SK-N-SH (cell line): ENCODE measurements at regions not wholly inside any gene's neighbourhood (a gene's known extent, or its start where the extent isn't known, plus 50 kb on each side); places are given as distances from the start of the nearest gene placed in this dataset.

Experiments
- CTCF ChIA-PET: fragments of 300-600, 350-600 bp; formaldehyde crosslinking; extraction: SDS; loops from one replicate; lab custom pipeline; 2021; lab: Yijun Ruan, JAX
- POLR2A ChIA-PET: fragments of 350-600 bp; sonication (Branson Sonifier 250); formaldehyde crosslinking; extraction: SDS; loops from one replicate; lab custom pipeline; 2020; ENCODE audit warnings: antibody characterized with exemption, inconsistent platforms; lab: Yijun Ruan, JAX
- DNase-seq: peaks from one replicate; pipeline ENCODE4 v3.0.0; 2012
- H2AFZ ChIP-seq: fragments of 200-600 bp; sonication (generic); 2 replicates; pipeline ENCODE4 v1.8.1; 2016; ENCODE audit warnings: antibody characterized with exemption, mild to moderate bottlenecking, low read depth
- H3F3A ChIP-seq: fragments of 200-600 bp; sonication (generic); replicated peaks from 2 replicates; pipeline ENCODE3; 2016; ENCODE audit warnings: antibody characterized with exemption, mild to moderate bottlenecking; ENCODE audit not compliant: insufficient read depth
- H3K27ac ChIP-seq, 2 experiments: fragments of 200-500 bp in 1 of 2; fragments of 200-600 bp in 1 of 2; sonication (Bioruptor generic) in 1 of 2; sonication (generic), shearing (Covaris generic) in 1 of 2; 2 replicates each; pipeline versions ENCODE4 v1.5.1 to v1.6.1; 2014 to 2016; ENCODE audit warnings: low read depth in 2 of 2, inconsistent platforms in 1 of 2, low read length in 1 of 2, mild to moderate bottlenecking in 1 of 2, mixed read lengths in 1 of 2
- H3K27me3 ChIP-seq: fragments of 200-600 bp; sonication (generic), shearing (Covaris generic); 2 replicates; pipeline ENCODE4 v1.6.1; 2016; ENCODE audit warnings: mixed run types; ENCODE audit not compliant: insufficient read depth
- H3K36me3 ChIP-seq, 2 experiments: fragments of 200-500 bp in 1 of 2; fragments of 200-600 bp in 1 of 2; sonication (Bioruptor generic) in 1 of 2; sonication (generic) in 1 of 2; replicated peaks in 1 of 2; 2 replicates each; pipeline versions ENCODE3 to v1.5.1; 2014 to 2016; ENCODE audit warnings: low read length in 1 of 2, mild to moderate bottlenecking in 1 of 2; ENCODE audit not compliant: insufficient read depth in 2 of 2, control insufficient read depth in 1 of 2
- H3K4me1 ChIP-seq, 2 experiments: fragments of 200-500 bp in 1 of 2; fragments of 200-600 bp in 1 of 2; sonication (Bioruptor generic) in 1 of 2; sonication (generic), shearing (Covaris generic) in 1 of 2; 2 replicates each; pipeline versions ENCODE4 v1.5.1 to v1.6.1; 2014 to 2016; ENCODE audit warnings: low read depth in 1 of 2, low read length in 1 of 2, mixed run types in 1 of 2; ENCODE audit not compliant: insufficient read depth in 2 of 2, control insufficient read depth in 1 of 2
- H3K4me2 ChIP-seq: fragments of 200-600 bp; sonication (generic), shearing (Covaris generic); 2 replicates; pipeline ENCODE4 v1.6.1; 2017; ENCODE audit warnings: mixed run types
- H3K4me3 ChIP-seq, 2 experiments: fragments of 200-500 bp in 1 of 2; fragments of 200-600 bp in 1 of 2; sonication (Bioruptor generic) in 1 of 2; sonication (generic), shearing (Covaris generic) in 1 of 2; 2 replicates each; pipeline versions ENCODE4 v1.5.1 to v1.8.1; 2014 to 2016; ENCODE audit warnings: low read depth in 2 of 2, inconsistent platforms in 1 of 2, low read length in 1 of 2, mild to moderate bottlenecking in 1 of 2, mixed read lengths in 1 of 2, moderate library complexity in 1 of 2
- H3K79me2 ChIP-seq: fragments of 200-600 bp; sonication (generic); 2 replicates; pipeline ENCODE4 v1.8.1; 2017; ENCODE audit warnings: mild to moderate bottlenecking; ENCODE audit not compliant: insufficient read depth
- H3K9ac ChIP-seq: fragments of 200-600 bp; sonication (generic); 2 replicates; pipeline ENCODE4 v1.6.1; 2017; ENCODE audit warnings: mixed run types
- H3K9me2 ChIP-seq: fragments of 200-600 bp; sonication (generic); 2 replicates; pipeline ENCODE4 v1.6.1; 2017; ENCODE audit warnings: mixed run types
- H3K9me3 ChIP-seq: fragments of 200-600 bp; sonication (generic); 2 replicates; pipeline ENCODE4 v1.6.1; 2017; ENCODE audit warnings: mixed run types, mild to moderate bottlenecking, moderate library complexity
- H4K20me1 ChIP-seq: fragments of 200-600 bp; sonication (generic); 2 replicates; pipeline ENCODE4 v1.6.1; 2017; ENCODE audit warnings: mild to moderate bottlenecking, mixed run types; ENCODE audit not compliant: insufficient read depth
- EZH2phosphoT487 ChIP-seq: fragments of 200-600 bp; sonication (generic); IDR thresholded peaks from 2 replicates; pipeline ENCODE4 v1.6.1; 2017; ENCODE audit warnings: low read depth, mixed run types, mild to moderate bottlenecking, antibody characterized with exemption, moderate library complexity, borderline replicate concordance
- FOXJ3 ChIP-seq: sonication (generic); formaldehyde crosslinking; IDR thresholded peaks from 2 replicates; pipeline ENCODE4 v1.5.1; 2020; ENCODE audit warnings: mild to moderate bottlenecking, missing genetic modification reagents
- FOXM1 ChIP-seq: IDR thresholded peaks from 2 replicates; pipeline ENCODE4 v1.4.0; 2012; ENCODE audit warnings: low read depth, mild to moderate bottlenecking
- GABPA ChIP-seq: IDR thresholded peaks from 2 replicates; pipeline ENCODE4 v1.4.0; 2012; ENCODE audit warnings: low read depth, mild to moderate bottlenecking
- JUND ChIP-seq: IDR thresholded peaks from 2 replicates; pipeline ENCODE4 v1.4.0; 2012
- MXI1 ChIP-seq: IDR thresholded peaks from 2 replicates; pipeline ENCODE4 v1.6.1; 2012; ENCODE audit warnings: mild to moderate bottlenecking, low read depth, low read length, improper control_type of control experiment
- NRF1 ChIP-seq: IDR thresholded peaks from 2 replicates; pipeline ENCODE4 v1.6.1; 2012; ENCODE audit warnings: low read depth, mild to moderate bottlenecking, low read length
- POLR2AphosphoS5 ChIP-seq: IDR thresholded peaks from 2 replicates; pipeline ENCODE4 v1.6.1; 2012; ENCODE audit warnings: low read depth, low read length
- RFX5 ChIP-seq: IDR thresholded peaks from 2 replicates; pipeline ENCODE4 v1.6.1; 2012; ENCODE audit warnings: mild to moderate bottlenecking, improper control_type of control experiment, low read length
- SMC3 ChIP-seq: IDR thresholded peaks from 2 replicates; pipeline ENCODE4 v1.6.1; 2012; ENCODE audit warnings: low read depth, low read length, improper control_type of control experiment
- TAF1 ChIP-seq: IDR thresholded peaks from 2 replicates; pipeline ENCODE4 v1.6.1; 2012; ENCODE audit warnings: low read depth, mild to moderate bottlenecking, low read length, moderate library complexity, borderline replicate concordance
- YY1 ChIP-seq: IDR thresholded peaks from 2 replicates; pipeline ENCODE4 v1.4.0; 2012; ENCODE audit warnings: low read depth, mild to moderate bottlenecking
- WGBS: methylation state at CpG from one replicate; pipeline ENCODE4 v1.1.6; 2017; ENCODE audit warnings: low lambda C conversion rate; 5-methylcytosine and 5-hydroxymethylcytosine counted together
- TF ChIP-seq, protein P1 (sequence below): fragments of 150-350 bp; IDR thresholded peaks from 2 replicates; pipeline ENCODE4 v1.6.1; 2016; ENCODE audit warnings: mild to moderate bottlenecking, low read depth, low read length
- TF ChIP-seq, protein P2 (sequence below): IDR thresholded peaks from 2 replicates; pipeline ENCODE4 v1.4.0; 2012; ENCODE audit warnings: low read depth, borderline replicate concordance
- TF ChIP-seq, protein P3 (sequence below): IDR thresholded peaks from 2 replicates; pipeline ENCODE4 v1.4.0; 2012; ENCODE audit warnings: low read depth, borderline replicate concordance
- TF ChIP-seq, protein P4 (sequence below): fragments of 200-600 bp; sonication (generic); IDR thresholded peaks from 2 replicates; pipeline ENCODE4 v1.6.1; 2017; ENCODE audit warnings: antibody characterized with exemption, mild to moderate bottlenecking, moderate library complexity

DNA sequence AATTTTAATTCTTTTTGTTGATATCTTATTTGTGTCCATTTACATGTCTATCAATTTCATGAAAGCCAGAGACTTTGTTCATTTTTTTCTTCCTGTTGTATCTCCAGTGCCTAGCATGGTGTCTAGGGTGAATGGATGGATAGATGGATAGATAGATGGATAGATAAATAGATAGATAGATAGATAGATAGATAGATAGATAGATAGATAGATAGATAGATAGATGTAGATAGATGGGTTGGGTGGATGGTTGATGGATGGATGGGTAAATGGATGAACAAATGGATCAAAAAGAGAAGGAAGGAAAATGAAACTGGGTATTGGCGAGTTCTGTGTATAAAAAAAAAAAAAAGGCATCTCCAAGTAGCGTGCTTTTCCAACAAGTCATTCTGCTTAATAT is 120.5 kb downstream of the FAM124B start:
- Histone ChIP-seq H3K27me3 (no peaks in the 10 kb centered on the region), H3F3A (no peaks in the 10 kb centered on the region), H3K4me2 (no peak overlapping the region), H3K79me2 (no peaks in the 10 kb centered on the region), H4K20me1 (no peaks in the 10 kb centered on the region), H3K9me3 (no peaks in the 10 kb centered on the region), H3K9me2 (no peaks in the 10 kb centered on the region)
- no peak for DNase-seq
- ChIA-PET POLR2A (no interaction called here), CTCF (interaction anchor here (10.2 to 25.3 kb wide), 2 partner anchors 290 to 310 kb away, joined by 288 to 439 read pairs; no protein-coding TSS in a partner anchor)
- WGBS: 87% methylated on average over 2 of the region's 2 CpGs
- TF ChIP-seq EZH2phosphoT487: no peak
- no peak for TF ChIP-seq POLR2AphosphoS5
- no peak for TF ChIP-seq SMC3
- TF ChIP-seq TAF1: no peak
- TF ChIP-seq FOXJ3 (CRISPR knock-in tag): no peak
- no peak for TF ChIP-seq JUND
- TF ChIP-seq, protein P1, sequence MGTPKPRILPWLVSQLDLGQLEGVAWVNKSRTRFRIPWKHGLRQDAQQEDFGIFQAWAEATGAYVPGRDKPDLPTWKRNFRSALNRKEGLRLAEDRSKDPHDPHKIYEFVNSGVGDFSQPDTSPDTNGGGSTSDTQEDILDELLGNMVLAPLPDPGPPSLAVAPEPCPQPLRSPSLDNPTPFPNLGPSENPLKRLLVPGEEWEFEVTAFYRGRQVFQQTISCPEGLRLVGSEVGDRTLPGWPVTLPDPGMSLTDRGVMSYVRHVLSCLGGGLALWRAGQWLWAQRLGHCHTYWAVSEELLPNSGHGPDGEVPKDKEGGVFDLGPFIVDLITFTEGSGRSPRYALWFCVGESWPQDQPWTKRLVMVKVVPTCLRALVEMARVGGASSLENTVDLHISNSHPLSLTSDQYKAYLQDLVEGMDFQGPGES: no peak
- TF ChIP-seq, protein P2, sequence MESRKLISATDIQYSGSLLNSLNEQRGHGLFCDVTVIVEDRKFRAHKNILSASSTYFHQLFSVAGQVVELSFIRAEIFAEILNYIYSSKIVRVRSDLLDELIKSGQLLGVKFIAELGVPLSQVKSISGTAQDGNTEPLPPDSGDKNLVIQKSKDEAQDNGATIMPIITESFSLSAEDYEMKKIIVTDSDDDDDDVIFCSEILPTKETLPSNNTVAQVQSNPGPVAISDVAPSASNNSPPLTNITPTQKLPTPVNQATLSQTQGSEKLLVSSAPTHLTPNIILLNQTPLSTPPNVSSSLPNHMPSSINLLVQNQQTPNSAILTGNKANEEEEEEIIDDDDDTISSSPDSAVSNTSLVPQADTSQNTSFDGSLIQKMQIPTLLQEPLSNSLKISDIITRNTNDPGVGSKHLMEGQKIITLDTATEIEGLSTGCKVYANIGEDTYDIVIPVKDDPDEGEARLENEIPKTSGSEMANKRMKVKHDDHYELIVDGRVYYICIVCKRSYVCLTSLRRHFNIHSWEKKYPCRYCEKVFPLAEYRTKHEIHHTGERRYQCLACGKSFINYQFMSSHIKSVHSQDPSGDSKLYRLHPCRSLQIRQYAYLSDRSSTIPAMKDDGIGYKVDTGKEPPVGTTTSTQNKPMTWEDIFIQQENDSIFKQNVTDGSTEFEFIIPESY: no peak
- TF ChIP-seq, protein P3, sequence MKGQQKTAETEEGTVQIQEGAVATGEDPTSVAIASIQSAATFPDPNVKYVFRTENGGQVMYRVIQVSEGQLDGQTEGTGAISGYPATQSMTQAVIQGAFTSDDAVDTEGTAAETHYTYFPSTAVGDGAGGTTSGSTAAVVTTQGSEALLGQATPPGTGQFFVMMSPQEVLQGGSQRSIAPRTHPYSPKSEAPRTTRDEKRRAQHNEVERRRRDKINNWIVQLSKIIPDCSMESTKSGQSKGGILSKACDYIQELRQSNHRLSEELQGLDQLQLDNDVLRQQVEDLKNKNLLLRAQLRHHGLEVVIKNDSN: no peak
- TF ChIP-seq GABPA: no peak
- TF ChIP-seq FOXM1: no peak
- no peak for TF ChIP-seq YY1
- no peak for TF ChIP-seq NRF1
- TF ChIP-seq RFX5: no peak
- TF ChIP-seq, all 33 proteins: peak for 0
- H2AFZ ChIP-seq: no peak overlapping the region
- no peak overlapping the region for H3K9ac ChIP-seq
- no peak overlapping the region for H3K27ac ChIP-seq
- H3K36me3 ChIP-seq: no peaks in the 10 kb centered on the region
- peaks cover 0 to 2% of the 10 kb centered on the region in 2 experiments; a peak in 1 of 4 replicates for H3K4me1 ChIP-seq
- no peak overlapping the region for H3K4me3 ChIP-seq

DNA sequence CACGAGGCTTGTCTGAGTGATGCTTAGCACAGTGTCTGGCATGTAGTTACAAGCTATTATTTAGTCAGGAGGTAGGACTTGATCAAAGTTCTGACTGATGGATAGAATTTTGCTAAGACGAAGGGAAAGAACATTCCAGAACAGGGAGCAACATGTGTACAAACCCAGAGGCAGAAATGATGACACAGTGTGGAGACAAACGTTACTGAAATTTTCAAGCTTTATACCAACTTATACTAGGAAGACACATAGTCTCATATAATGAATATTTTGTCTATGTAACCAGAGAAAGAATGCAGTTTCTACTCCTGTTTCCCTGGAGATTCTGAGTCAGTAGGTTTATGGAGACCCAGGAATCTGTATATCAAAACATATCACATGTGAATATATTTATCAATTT is 123.4 kb downstream of the FAM124B start:
- POLR2A ChIA-PET: no interaction called here
- Histone ChIP-seq H3K9ac (no peak overlapping the region), H2AFZ (no peak overlapping the region), H3K9me2 (no peaks in the 10 kb centered on the region), H3K4me3 (no peak overlapping the region), H4K20me1 (no peaks in the 10 kb centered on the region), H3K27ac (no peak overlapping the region), H3K9me3 (no peaks in the 10 kb centered on the region), H3K4me1 (no peaks in the 10 kb centered on the region), H3F3A (no peaks in the 10 kb centered on the region), H3K4me2 (no peak overlapping the region), H3K79me2 (no peaks in the 10 kb centered on the region), H3K36me3 (no peaks in the 10 kb centered on the region), H3K27me3 (no peaks in the 10 kb centered on the region)
- CTCF ChIA-PET: interaction anchor here (0.8 to 25.3 kb wide), 4 partner anchors 12 to 308 kb away, joined by 3 to 439 read pairs (median 6); no protein-coding TSS in a partner anchor
- WGBS: 85% methylated on average over 3 of the region's 3 CpGs
- DNase-seq: no peak
- TF ChIP-seq, protein P4, sequence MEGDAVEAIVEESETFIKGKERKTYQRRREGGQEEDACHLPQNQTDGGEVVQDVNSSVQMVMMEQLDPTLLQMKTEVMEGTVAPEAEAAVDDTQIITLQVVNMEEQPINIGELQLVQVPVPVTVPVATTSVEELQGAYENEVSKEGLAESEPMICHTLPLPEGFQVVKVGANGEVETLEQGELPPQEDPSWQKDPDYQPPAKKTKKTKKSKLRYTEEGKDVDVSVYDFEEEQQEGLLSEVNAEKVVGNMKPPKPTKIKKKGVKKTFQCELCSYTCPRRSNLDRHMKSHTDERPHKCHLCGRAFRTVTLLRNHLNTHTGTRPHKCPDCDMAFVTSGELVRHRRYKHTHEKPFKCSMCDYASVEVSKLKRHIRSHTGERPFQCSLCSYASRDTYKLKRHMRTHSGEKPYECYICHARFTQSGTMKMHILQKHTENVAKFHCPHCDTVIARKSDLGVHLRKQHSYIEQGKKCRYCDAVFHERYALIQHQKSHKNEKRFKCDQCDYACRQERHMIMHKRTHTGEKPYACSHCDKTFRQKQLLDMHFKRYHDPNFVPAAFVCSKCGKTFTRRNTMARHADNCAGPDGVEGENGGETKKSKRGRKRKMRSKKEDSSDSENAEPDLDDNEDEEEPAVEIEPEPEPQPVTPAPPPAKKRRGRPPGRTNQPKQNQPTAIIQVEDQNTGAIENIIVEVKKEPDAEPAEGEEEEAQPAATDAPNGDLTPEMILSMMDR: peak; percentile 22; the same call in 1 of the 2 replicates
- TF ChIP-seq MXI1: no peak
